Iris pigment epithelial cell (primary cell): ENCODE measurements at regions not wholly inside any gene's neighbourhood (a gene's known extent, or its start where the extent isn't known, plus 50 kb on each side); places are given as distances from the start of the nearest gene placed in this dataset.

ENCODE experiments used
- DNase-seq: peaks from one replicate; pipeline ENCODE4 v3.0.0-alpha.2; 2011; ENCODE audit warnings: low read depth

DNA sequence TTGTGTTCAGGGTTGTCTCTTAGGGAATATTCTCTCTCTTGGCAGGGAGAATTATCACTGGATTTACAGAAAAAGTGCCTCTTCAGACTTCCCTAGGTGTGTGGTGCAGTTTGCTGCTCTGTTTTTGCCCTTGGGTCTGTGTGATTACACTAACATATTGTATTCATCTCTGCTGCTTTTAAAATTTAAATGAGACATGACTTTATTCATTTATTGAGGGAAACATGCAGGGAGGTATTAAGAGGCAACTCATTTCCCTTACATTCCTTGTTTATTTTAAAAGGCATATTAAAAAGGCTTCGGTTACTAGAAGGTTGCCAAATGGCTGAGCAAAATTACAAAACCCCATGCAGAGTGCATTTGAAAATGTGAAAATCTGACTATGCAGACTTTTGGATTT is 135.1 kb upstream of the GEMIN8 start:
- no peak for DNase-seq

DNA sequence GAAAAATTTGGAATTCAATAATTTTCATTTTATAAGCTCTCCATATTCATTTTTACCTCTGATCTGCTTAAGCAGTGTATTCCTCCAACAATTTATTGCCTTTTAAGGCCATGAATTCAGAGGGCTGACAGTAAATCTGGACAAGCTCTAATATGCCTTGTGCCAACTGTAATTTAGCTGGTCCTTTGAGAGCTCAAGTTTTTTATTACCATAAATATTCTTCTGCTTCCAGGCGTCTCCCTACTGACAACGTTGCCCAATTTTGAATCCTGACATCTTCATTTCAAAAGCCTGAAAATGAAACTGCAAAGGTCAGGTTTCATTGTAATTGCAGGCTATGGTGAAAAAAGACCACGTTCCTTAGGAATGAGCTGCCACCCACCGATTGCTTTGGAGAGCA is 95.8 kb upstream of the GEMIN8 start:
- no peak for DNase-seq

- no peak for DNase-seq
Measured at GRCh38 chrX:14124562-14124961, 94.9 kb upstream of the GEMIN8 start.

DNA sequence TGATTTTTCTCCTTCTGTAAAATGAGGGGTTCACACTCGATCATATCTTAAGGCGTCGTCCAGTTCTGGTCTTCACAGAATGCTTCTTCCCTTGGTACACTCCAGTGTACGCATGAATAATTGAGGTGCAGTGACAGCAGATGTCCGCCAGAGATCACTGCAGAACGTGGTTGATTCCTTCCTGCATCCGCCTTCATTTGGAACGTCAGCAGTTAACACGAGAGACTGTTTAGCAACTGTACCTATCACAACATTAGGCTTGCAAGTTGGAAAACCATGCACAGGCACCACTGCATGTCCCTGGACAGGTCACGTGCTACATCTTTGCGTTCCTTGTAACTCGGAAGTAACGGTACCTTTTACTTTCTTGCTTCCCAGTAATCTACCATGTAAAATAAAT is 66.0 kb upstream of the GEMIN8 start:
- peak; percentile 57 for DNase-seq

GRCh38 chrX:14094191-14094590 is 64.5 kb upstream of the GEMIN8 start:
- no peak for DNase-seq

DNA sequence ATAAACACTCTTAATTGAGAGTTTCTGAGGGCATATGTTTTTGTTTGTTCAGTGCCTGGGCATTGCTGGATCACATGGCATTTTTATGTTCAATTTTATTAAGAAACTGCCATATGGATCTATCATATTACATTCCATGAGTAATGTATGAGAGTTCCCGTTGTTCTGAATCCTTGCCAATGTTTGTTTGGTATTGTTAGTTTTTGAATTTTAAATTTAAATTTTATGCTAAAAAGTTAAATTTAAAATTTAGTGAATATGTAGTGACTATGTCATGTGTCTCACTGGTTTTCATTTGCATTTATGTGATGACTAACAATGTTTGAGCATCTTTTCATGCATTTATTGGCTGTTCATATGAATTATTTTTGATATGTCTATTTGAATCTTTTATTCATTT is 54.8 kb upstream of the GEMIN8 start:
- DNase-seq, result no peak

- no peak for DNase-seq
Measured at GRCh38 chrX:14083783-14084182, 54.1 kb upstream of the GEMIN8 start.

DNA sequence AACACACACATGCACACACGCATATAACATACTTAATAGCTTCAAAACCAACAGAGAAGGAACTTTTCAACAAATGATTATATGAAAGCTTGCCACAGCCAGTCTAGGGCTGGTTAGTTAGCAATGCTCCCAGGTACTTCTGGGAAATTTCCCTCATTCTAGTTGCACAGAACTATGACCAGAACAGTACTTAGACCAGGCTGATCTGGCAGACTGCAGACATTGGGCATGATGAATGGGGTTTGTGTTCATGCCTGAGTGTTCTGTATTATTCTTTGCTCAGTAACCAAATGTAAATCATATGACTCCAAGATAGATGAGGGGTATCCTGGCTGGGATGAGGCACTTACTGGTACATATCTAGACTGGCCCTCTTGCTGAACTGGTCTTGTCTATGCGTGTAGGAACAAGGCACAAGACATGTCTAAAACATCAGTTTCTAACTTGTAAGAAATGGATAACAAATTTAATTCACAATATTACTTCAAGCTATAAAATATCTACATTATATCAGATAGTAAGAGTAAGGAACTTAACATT is 50.3 kb upstream of the GEMIN8 start:
- no peak for DNase-seq
